GM12873 (cell line): ENCODE measurements at regions not wholly inside any gene's neighbourhood (a gene's known extent, or its start where the extent isn't known, plus 50 kb on each side); places are given as distances from the start of the nearest gene placed in this dataset.

Experiments used
- CTCF ChIP-seq: IDR thresholded peaks from 2 replicates; pipeline ENCODE4 v1.5.1; 2012; ENCODE audit warnings: low read depth, mild to moderate bottlenecking, moderate library complexity, low read length, control low read depth; ENCODE audit not compliant: insufficient read depth; ENCODE audit errors: missing control alignments

DNA sequence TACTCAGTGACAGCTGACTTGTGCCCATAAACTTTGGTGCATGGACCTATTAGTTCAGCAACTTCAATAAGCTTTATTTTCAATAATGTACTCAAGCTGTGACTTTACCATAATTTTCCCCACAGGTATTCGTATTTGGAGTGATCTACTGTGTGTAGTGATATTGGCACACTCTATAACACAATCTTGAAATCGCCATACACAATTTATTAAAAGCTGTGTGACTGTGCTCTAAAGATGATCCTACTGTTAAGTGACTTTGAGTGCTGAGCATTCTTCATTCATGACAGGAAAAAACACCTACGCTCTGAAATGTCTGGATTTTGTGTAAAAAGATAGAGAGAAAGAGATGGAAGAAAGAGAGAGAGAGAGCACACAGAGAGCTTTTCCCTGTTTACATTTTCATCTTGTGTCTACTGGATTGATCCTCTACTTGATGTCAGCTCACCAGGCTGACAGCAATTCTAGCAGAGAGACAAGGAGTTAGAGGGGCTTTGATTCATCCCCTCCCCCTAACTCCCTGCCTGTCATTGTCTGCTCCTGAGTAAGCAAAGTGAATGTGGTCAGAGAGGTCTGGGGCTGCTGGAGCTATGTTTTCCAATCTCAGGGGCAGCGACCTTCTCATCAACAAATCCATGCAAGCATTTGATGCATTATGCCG, 538.7 kb upstream of the POU3F2 start:
- no peak for TF ChIP-seq CTCF

DNA sequence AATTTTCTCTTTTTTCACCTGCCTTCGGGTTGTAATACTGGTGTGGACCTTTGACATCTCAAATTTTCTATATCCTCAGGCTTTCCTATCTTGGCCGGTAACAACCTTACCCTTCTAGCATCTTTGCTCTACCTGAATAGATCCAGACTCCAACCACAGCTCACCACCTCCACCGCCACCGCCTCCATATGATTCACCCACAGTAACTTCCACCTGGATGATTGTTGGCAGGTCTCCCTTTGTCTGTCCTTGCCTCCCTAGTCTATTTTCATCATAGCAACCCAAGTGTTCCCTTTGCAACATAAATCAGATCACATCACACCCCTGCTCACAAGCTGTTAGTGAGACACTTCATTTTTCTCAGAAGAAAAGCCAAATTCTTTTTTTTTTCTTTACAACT, 525.8 kb upstream of the POU3F2 start:
- no peak for TF ChIP-seq CTCF

GRCh38 chr6:98310443-98310842, 523.9 kb upstream of the POU3F2 start:
- TF ChIP-seq CTCF = no peak

DNA sequence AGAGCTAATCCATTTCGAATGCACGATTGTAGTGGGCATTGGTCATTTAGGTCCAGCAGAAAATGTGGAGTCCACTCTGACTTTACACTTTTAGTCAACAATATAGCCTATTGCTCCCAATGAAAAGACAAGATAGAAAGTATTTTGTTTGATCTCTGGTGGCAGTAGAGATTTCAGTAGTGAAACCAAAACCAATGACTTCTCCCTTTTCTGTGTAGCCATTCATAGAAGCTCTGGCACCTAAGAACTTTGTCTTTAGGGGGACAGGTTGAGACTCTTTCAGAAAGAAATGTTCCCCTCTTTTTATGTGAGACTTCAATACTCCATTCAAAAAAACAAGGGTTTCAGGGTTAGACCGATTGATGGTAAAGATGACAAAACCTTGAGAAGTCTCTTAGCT, 510.8 kb upstream of the POU3F2 start:
- TF ChIP-seq CTCF = no peak

DNA sequence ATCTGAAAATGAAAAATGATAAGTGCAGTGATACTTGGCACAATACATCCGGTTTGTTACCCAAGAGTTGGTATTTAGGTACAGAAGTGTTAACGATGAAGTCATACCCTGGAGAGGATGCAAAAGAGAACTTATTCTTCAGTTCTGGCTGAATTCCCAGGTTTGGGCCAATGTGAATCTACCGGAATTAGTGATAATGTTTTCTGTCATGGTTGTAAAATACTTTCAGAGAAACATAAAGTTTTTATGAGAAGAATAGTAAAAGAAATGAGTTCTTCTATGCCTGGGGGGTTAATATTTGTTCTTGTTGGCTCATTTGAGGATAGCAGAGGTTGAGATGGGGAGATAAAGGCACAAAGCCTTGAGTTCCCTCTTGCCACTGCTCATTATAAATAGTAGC, 509.9 kb upstream of the POU3F2 start:
- TF ChIP-seq CTCF = no peak

DNA sequence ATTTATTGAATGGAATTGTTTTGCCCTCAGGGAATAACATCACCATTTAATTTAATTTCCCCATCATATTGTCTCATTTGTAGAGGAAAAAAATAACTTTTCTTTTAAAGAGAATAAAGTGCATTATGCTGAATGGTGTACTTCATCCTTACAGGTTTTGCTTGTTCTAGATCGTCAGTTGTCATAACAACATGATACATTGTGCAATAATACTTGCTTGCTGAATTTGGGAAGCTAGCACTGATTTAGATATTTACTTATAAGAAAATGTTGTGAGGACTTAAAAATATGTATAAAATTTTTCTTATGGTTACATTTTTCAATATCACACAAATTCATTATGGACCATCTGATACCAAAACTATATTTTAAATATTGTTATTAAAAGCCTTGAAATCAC, 509.0 kb upstream of the POU3F2 start:
- TF ChIP-seq CTCF = no peak

GRCh38 chr6:98333273-98333672, 501.1 kb upstream of the POU3F2 start:
- no peak for TF ChIP-seq CTCF
